Endothelial cell of umbilical vein (primary cell): ENCODE measurements at regions not wholly inside any gene's neighbourhood (a gene's known extent, or its start where the extent isn't known, plus 50 kb on each side); places are given as distances from the start of the nearest gene placed in this dataset.

ENCODE experiments used
- BruUV-seq: library from RNA; stranded (reverse); fragments of 400-500 nt; replicated peaks from 2 replicates; lab custom pipeline; 2021; lab: Mats Ljungman, UMichigan
- CTCF ChIA-PET: fragments of 300-600, 350-600 bp; sonication (Branson Sonifier 250); formaldehyde crosslinking; loops from one replicate; lab custom pipeline; 2021; ENCODE audit warnings: antibody characterized with exemption, inconsistent platforms; lab: Charles Lee
- POLR2A ChIA-PET: fragments of 300-600, 350-600 bp; sonication (Branson Sonifier 250); formaldehyde crosslinking; loops from one replicate; lab custom pipeline; 2021; ENCODE audit warnings: antibody characterized with exemption, inconsistent platforms; lab: Charles Lee
- DNase-seq: peaks from one replicate; pipeline ENCODE4 v3.0.0-alpha.2; 2011; ENCODE audit warnings: low read depth, low spot score
- FAIRE-seq: peaks from 2 replicates; lab custom pipeline; 2011; peaks lifted over from hg19 to GRCh38; lab: Jason Lieb, UNC
- H2AFZ ChIP-seq: 2 replicates; pipeline ENCODE4 v1.6.0; 2012; ENCODE audit warnings: low read depth, low read length, control low read depth, inconsistent platforms
- H3K27ac ChIP-seq: 2 replicates; pipeline ENCODE4 v1.5.1; 2011; ENCODE audit warnings: low read depth, mild to moderate bottlenecking, control low read depth, low read length, moderate library complexity; ENCODE audit not compliant: insufficient read depth
- H3K27me3 ChIP-seq, 2 experiments: 2 replicates each; pipeline versions ENCODE4 v1.6.0 to v1.6.1; 2011; ENCODE audit warnings: low read length in 2 of 2, mixed read lengths in 1 of 2; ENCODE audit not compliant: control insufficient read depth in 2 of 2, insufficient read depth in 2 of 2
- H3K36me3 ChIP-seq, 2 experiments: 2 replicates in 1 of 2; 3 replicates in 1 of 2; pipeline ENCODE4 v1.5.1; 2011; ENCODE audit warnings: low read length in 2 of 2, mild to moderate bottlenecking in 1 of 2, moderate library complexity in 1 of 2; ENCODE audit not compliant: control insufficient read depth in 2 of 2, insufficient read depth in 2 of 2; ENCODE audit errors: extremely low read depth in 1 of 2
- H3K4me1 ChIP-seq: 3 replicates; pipeline ENCODE4 v1.5.1; 2011; ENCODE audit warnings: mild to moderate bottlenecking, low read length; ENCODE audit not compliant: control insufficient read depth, insufficient read depth; ENCODE audit errors: extremely low read depth
- H3K4me2 ChIP-seq: 2 replicates; pipeline ENCODE4 v1.6.1; 2011; ENCODE audit warnings: low read length, control low read depth, mixed read lengths; ENCODE audit not compliant: insufficient read depth
- H3K4me3 ChIP-seq, 3 experiments: fragments of 200-600 bp in 1 of 3; sonication (generic), shearing (Covaris generic) in 1 of 3; replicated peaks in 1 of 3; 2 replicates each; pipeline ENCODE4 v1.5.1; 2011 to 2016; ENCODE audit warnings: control low read depth in 3 of 3, low read length in 3 of 3, mild to moderate bottlenecking in 2 of 3, inconsistent platforms in 1 of 3, low read depth in 1 of 3, moderate library complexity in 1 of 3; ENCODE audit not compliant: insufficient read depth in 1 of 3
- H3K79me2 ChIP-seq: 2 replicates; pipeline ENCODE4 v1.6.0; 2012; ENCODE audit warnings: low read length, inconsistent platforms; ENCODE audit not compliant: control insufficient read depth, insufficient read depth
- H3K9ac ChIP-seq: replicated peaks from 2 replicates; pipeline ENCODE3; 2011; ENCODE audit warnings: low read length, control low read depth; ENCODE audit not compliant: insufficient read depth; ENCODE audit errors: extremely low read depth
- H3K9me1 ChIP-seq: replicated peaks from 3 replicates; pipeline ENCODE4 v1.6.0; 2011; ENCODE audit warnings: mild to moderate bottlenecking, low read length; ENCODE audit not compliant: control insufficient read depth, insufficient read depth; ENCODE audit errors: extremely low read depth
- H3K9me3 ChIP-seq: replicated peaks from 2 replicates; pipeline ENCODE4 v1.5.1; 2012; ENCODE audit warnings: low read length, inconsistent platforms; ENCODE audit not compliant: control insufficient read depth, insufficient read depth
- H4K20me1 ChIP-seq: replicated peaks from 2 replicates; pipeline ENCODE3; 2011; ENCODE audit warnings: mild to moderate bottlenecking, low read length; ENCODE audit not compliant: control insufficient read depth, insufficient read depth; ENCODE audit errors: extremely low read depth
- CTCF ChIP-seq, 2 donors: IDR thresholded peaks; 1 replicate in 1 of 2; 2 replicates in 1 of 2; pipeline ENCODE4 v1.5.1; 2011; ENCODE audit warnings: low read length in 2 of 2, mild to moderate bottlenecking in 2 of 2, moderate library complexity in 2 of 2, control low read depth in 1 of 2, inconsistent platforms in 1 of 2, low read depth in 1 of 2; ENCODE audit not compliant: insufficient read depth in 1 of 2; ENCODE audit errors: extremely low read depth in 1 of 2
- EZH2 ChIP-seq: IDR thresholded peaks from 2 replicates; pipeline ENCODE4 v1.6.1; 2012; ENCODE audit warnings: borderline replicate concordance, low read depth, mild to moderate bottlenecking, moderate library complexity, low read length, inconsistent platforms; ENCODE audit not compliant: severe bottlenecking
- FOS ChIP-seq: IDR thresholded peaks from 2 replicates; pipeline ENCODE4 v1.6.1; 2011; ENCODE audit warnings: mild to moderate bottlenecking, low read length, moderate library complexity, borderline replicate concordance; ENCODE audit not compliant: insufficient read depth
- GATA2 ChIP-seq: IDR thresholded peaks from 2 replicates; pipeline ENCODE4 v1.7.0; 2011; ENCODE audit warnings: low read depth, mild to moderate bottlenecking, moderate library complexity, mixed read lengths, low read length; ENCODE audit not compliant: insufficient read length, insufficient read depth
- JUN ChIP-seq: IDR thresholded peaks from 2 replicates; pipeline ENCODE4 v1.6.1; 2011; ENCODE audit warnings: borderline replicate concordance, low read depth; ENCODE audit not compliant: insufficient read length, insufficient read depth
- MAX ChIP-seq: IDR thresholded peaks from 2 replicates; pipeline ENCODE4 v1.6.1; 2011; ENCODE audit not compliant: insufficient read depth, insufficient read length
- MYC ChIP-seq: IDR thresholded peaks from one replicate; pipeline ENCODE4 v1.6.1; 2011; ENCODE audit warnings: mild to moderate bottlenecking, low read depth, low read length
- POLR2A ChIP-seq: IDR thresholded peaks from 2 replicates; pipeline ENCODE4 v1.6.1; 2012; ENCODE audit warnings: low read depth, mild to moderate bottlenecking, control low read depth, low read length
- POLR2AphosphoS5 ChIP-seq: IDR thresholded peaks from 2 replicates; pipeline ENCODE4 v1.6.1; 2012; ENCODE audit warnings: low read depth, mild to moderate bottlenecking, control low read depth, low read length, moderate library complexity; ENCODE audit not compliant: insufficient read depth
- dilution Hi-C: fragments of 300-500 bp; cut with MboI; formaldehyde crosslinking; loops from one replicate; pipeline ENCODE4 v1.15.0; 2019; ENCODE audit warnings: low sequenced_read_pairs; ENCODE audit not compliant: extremely low pct_ligation_motif_present
- intact Hi-C: fragments of 100-400 bp; cut with micrococcal nuclease; formaldehyde crosslinking; loops from one replicate; pipeline ENCODE4 v1.10.0; 2022

GRCh38 chr2:65782996-65783650, 350.7 kb upstream of the SPRED2 start:
- H3K9ac ChIP-seq: no peak overlapping the region
- FAIRE-seq (no peak), DNase-seq (no peak)
- no peaks in the 10 kb centered on the region for H3K4me1 ChIP-seq
- no peak overlapping the region for H2AFZ ChIP-seq
- H3K9me1 ChIP-seq: no peaks in the 10 kb centered on the region
- TF ChIP-seq EZH2 (no peak), CTCF (IDR thresholded peaks at IDR 0.05; ENCODE audit: extremely low read depth in 1 of 2, insufficient read depth in 1 of 2, low read depth in 1 of 2, low read length in 2 of 2) (no peak), POLR2A (no peak), MYC (no peak), POLR2AphosphoS5 (no peak), MAX (no peak), FOS (no peak), JUN (no peak), GATA2 (no peak)
- no peaks in the 10 kb centered on the region for H3K9me3 ChIP-seq
- ChIA-PET CTCF (no interaction called here), POLR2A (no interaction called here)
- H3K79me2 ChIP-seq: no peaks in the 10 kb centered on the region
- H3K27ac ChIP-seq: no peak overlapping the region
- no peaks in the 10 kb centered on the region for H4K20me1 ChIP-seq
- H3K4me2 ChIP-seq: no peak overlapping the region
- BruUV-seq: no TSS peak
- dilution Hi-C loops (no loop called here), intact Hi-C loops (no loop called here)
- H3K36me3 ChIP-seq: no peaks in the 10 kb centered on the region
- H3K27me3 ChIP-seq: no peaks in the 10 kb centered on the region
- H3K4me3 ChIP-seq: no peak overlapping the region
